GM23248 (cell line): ENCODE measurements at regions not wholly inside any gene's neighbourhood (a gene's known extent, or its start where the extent isn't known, plus 50 kb on each side); places are given as distances from the start of the nearest gene placed in this dataset.

ENCODE experiments used
- EZH2 ChIP-seq: fragments of 200-600 bp; sonication (generic); IDR thresholded peaks from 2 replicates; pipeline ENCODE4 v1.6.1; 2018; ENCODE audit warnings: antibody characterized with exemption, mild to moderate bottlenecking; ENCODE audit not compliant: insufficient read depth, poor library complexity, severe bottlenecking
- EZH2phosphoT487 ChIP-seq: fragments of 200-600 bp; sonication (generic); IDR thresholded peaks from 2 replicates; pipeline ENCODE4 v1.6.1; 2018; ENCODE audit warnings: antibody characterized with exemption, moderate library complexity, mild to moderate bottlenecking, low read depth; ENCODE audit not compliant: insufficient read depth

DNA sequence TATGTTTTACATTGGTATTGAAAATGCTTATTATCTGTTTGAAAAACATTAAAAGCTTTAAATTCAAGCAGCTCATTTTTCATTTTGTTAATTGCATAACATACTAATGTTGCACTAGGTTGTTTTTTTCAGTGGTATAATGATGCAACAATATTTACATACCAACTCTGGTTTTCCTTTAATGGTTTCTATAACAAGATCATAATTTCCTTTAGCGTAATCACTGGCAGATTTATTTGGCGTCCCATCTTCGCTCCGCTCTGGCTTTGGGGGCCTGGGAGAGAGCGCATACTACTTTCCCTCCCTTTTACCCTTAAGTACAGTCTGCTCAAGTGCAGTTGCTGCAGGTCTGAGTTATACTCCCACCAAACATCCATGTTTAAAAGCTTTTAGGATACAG lies 574.1 kb downstream of the PRKD1 start:
- TF ChIP-seq EZH2 = no peak
- TF ChIP-seq EZH2phosphoT487 = no peak
